H9 (cell line): ENCODE measurements at regions not wholly inside any gene's neighbourhood (a gene's known extent, or its start where the extent isn't known, plus 50 kb on each side); places are given as distances from the start of the nearest gene placed in this dataset.

Experiments used
- DNase-seq: peaks from one replicate; pipeline ENCODE4 v3.0.0-alpha.2; 2017
- H2AFZ ChIP-seq: one replicate; pipeline ENCODE4 v1.6.1; 2013; ENCODE audit warnings: mild to moderate bottlenecking, low read length, control low read depth, moderate library complexity
- H2AK5ac ChIP-seq: 2 replicates; pipeline ENCODE4 v1.6.1; 2013; ENCODE audit warnings: low read length, control low read depth, mixed read lengths; ENCODE audit not compliant: insufficient read length
- H2BK120ac ChIP-seq: one replicate; pipeline ENCODE4 v1.6.1; 2013; ENCODE audit warnings: low read depth, mild to moderate bottlenecking, low read length, control low read depth, inconsistent platforms; ENCODE audit not compliant: poor library complexity, severe bottlenecking
- H2BK12ac ChIP-seq: 2 replicates; pipeline ENCODE4 v1.6.1; 2013; ENCODE audit warnings: low read length, control low read depth, mixed read lengths, low read depth; ENCODE audit not compliant: insufficient read length
- H2BK15ac ChIP-seq: 2 replicates; pipeline ENCODE4 v1.6.1; 2013; ENCODE audit warnings: low read depth, low read length, control low read depth
- H2BK20ac ChIP-seq: one replicate; pipeline ENCODE4 v1.6.1; 2013; ENCODE audit warnings: low read depth, mild to moderate bottlenecking, low read length, control low read depth, inconsistent platforms; ENCODE audit not compliant: poor library complexity, severe bottlenecking
- H2BK5ac ChIP-seq: 2 replicates; pipeline ENCODE4 v1.6.1; 2013; ENCODE audit warnings: low read length, control low read depth, mixed read lengths; ENCODE audit not compliant: insufficient read length
- H3K14ac ChIP-seq: 2 replicates; pipeline ENCODE4 v1.6.1; 2013; ENCODE audit warnings: low read length, control low read depth; ENCODE audit not compliant: insufficient read depth
- H3K18ac ChIP-seq: 2 replicates; pipeline ENCODE4 v1.6.1; 2013; ENCODE audit warnings: low read depth, mild to moderate bottlenecking, mixed read lengths, low read length, control low read depth; ENCODE audit not compliant: insufficient read length
- H3K23ac ChIP-seq: 2 replicates; pipeline ENCODE4 v1.6.1; 2013; ENCODE audit warnings: low read length, control low read depth, mixed read lengths, low read depth; ENCODE audit not compliant: insufficient read length
- H3K23me2 ChIP-seq: 2 replicates; pipeline ENCODE4 v1.6.1; 2013; ENCODE audit warnings: low read depth, mild to moderate bottlenecking, mixed read lengths, low read length, control low read depth; ENCODE audit not compliant: insufficient read length, poor library complexity, severe bottlenecking
- H3K27ac ChIP-seq: 2 replicates; pipeline ENCODE4 v1.5.1; 2013; ENCODE audit warnings: low read length, control low read depth, mixed read lengths, low read depth; ENCODE audit not compliant: insufficient read length
- H3K27me3 ChIP-seq: 2 replicates; pipeline ENCODE4 v1.6.1; 2013; ENCODE audit warnings: low read length, control low read depth, inconsistent platforms; ENCODE audit not compliant: insufficient read depth
- H3K4ac ChIP-seq: 2 replicates; pipeline ENCODE4 v1.6.1; 2013; ENCODE audit warnings: low read depth, mild to moderate bottlenecking, control low read depth, inconsistent platforms, low read length, moderate library complexity
- H3K4me1 ChIP-seq: 2 replicates; pipeline ENCODE4 v1.6.1; 2013; ENCODE audit warnings: low read length, control low read depth, inconsistent platforms; ENCODE audit not compliant: insufficient read depth
- H3K4me2 ChIP-seq: 2 replicates; pipeline ENCODE4 v1.6.1; 2013; ENCODE audit warnings: low read length, control low read depth, mixed read lengths; ENCODE audit not compliant: insufficient read length, insufficient read depth
- H3K56ac ChIP-seq: 2 replicates; pipeline ENCODE4 v1.6.1; 2013; ENCODE audit warnings: low read depth, mild to moderate bottlenecking, mixed read lengths, low read length, control low read depth; ENCODE audit not compliant: insufficient read length
- H3K79me1 ChIP-seq: 2 replicates; pipeline ENCODE4 v1.6.1; 2013; ENCODE audit warnings: low read depth, mild to moderate bottlenecking, moderate library complexity, low read length, control low read depth, inconsistent platforms; ENCODE audit not compliant: insufficient read depth, poor library complexity, severe bottlenecking
- H3K79me2 ChIP-seq: 2 replicates; pipeline ENCODE4 v1.6.1; 2013; ENCODE audit warnings: low read length, control low read depth, inconsistent platforms; ENCODE audit not compliant: insufficient read depth
- H3K9ac ChIP-seq: 2 replicates; pipeline ENCODE4 v1.6.1; 2013; ENCODE audit warnings: low read length, control low read depth, mixed read lengths; ENCODE audit not compliant: insufficient read length; ENCODE audit errors: extremely low read depth
- H3K9me3 ChIP-seq: one replicate; pipeline ENCODE4 v1.6.1; 2013; ENCODE audit warnings: low read depth, low read length, inconsistent platforms; ENCODE audit not compliant: control insufficient read depth
- H3T11ph ChIP-seq: one replicate; pipeline ENCODE4 v1.6.1; 2013; ENCODE audit warnings: mild to moderate bottlenecking, low read length, control low read depth, inconsistent platforms
- H4K20me1 ChIP-seq: one replicate; pipeline ENCODE4 v1.6.1; 2013; ENCODE audit not compliant: control insufficient read depth, insufficient read length, insufficient read depth
- H4K5ac ChIP-seq: 2 replicates; pipeline ENCODE4 v1.6.1; 2013; ENCODE audit warnings: low read depth, mild to moderate bottlenecking, mixed read lengths, low read length, control low read depth; ENCODE audit not compliant: insufficient read length
- H4K8ac ChIP-seq: replicated peaks from 2 replicates; pipeline ENCODE4 v1.6.1; 2013; ENCODE audit warnings: low read length, control low read depth, mixed read lengths, low read depth; ENCODE audit not compliant: insufficient read length
- H4K91ac ChIP-seq: 2 replicates; pipeline ENCODE4 v1.6.1; 2013; ENCODE audit warnings: low read depth, mild to moderate bottlenecking, moderate library complexity, mixed read lengths, low read length, control low read depth; ENCODE audit not compliant: insufficient read length
- H3K27ac Mint-ChIP-seq, 3 experiments: 2 replicates in 2 of 3; 3 replicates in 1 of 3; pipeline ENCODE4 v1.8.0; 2020 to 2021; ENCODE audit warnings: mixed read lengths in 3 of 3, mild to moderate bottlenecking in 1 of 3, moderate library complexity in 1 of 3
- H3K27me3 Mint-ChIP-seq: 2 replicates; pipeline ENCODE4 v1.8.0; 2021; ENCODE audit warnings: low read depth, mild to moderate bottlenecking, moderate library complexity, mixed read lengths
- H3K36me3 Mint-ChIP-seq, 3 experiments: 2 replicates in 2 of 3; 3 replicates in 1 of 3; pipeline ENCODE4 v1.8.0; 2020 to 2021; ENCODE audit warnings: low read depth in 3 of 3, mixed read lengths in 3 of 3; ENCODE audit not compliant: insufficient read depth in 1 of 3
- H3K4me1 Mint-ChIP-seq, 2 experiments: 2 replicates each; pipeline ENCODE4 v1.8.0; 2020; ENCODE audit warnings: mixed read lengths in 2 of 2
- H3K4me3 Mint-ChIP-seq, 2 experiments: 2 replicates in 1 of 2; 3 replicates in 1 of 2; pipeline ENCODE4 v1.8.0; 2020 to 2021; ENCODE audit warnings: mild to moderate bottlenecking in 2 of 2, mixed read lengths in 2 of 2, moderate library complexity in 1 of 2
- H3K9me3 Mint-ChIP-seq, 2 experiments: 2 replicates in 1 of 2; 3 replicates in 1 of 2; pipeline ENCODE4 v1.8.0; 2020; ENCODE audit warnings: mild to moderate bottlenecking in 2 of 2, mixed read lengths in 2 of 2, moderate library complexity in 1 of 2
- WGBS: extraction: QIAGEN DNeasy Blood & Tissue Kit; methylation state at CpG from one replicate; pipeline ENCODE4 v1.1.7; 2013; ENCODE audit warnings: missing lambda C conversion rate, low lambda C conversion rate, mixed read lengths; ENCODE audit not compliant: insufficient read length; ENCODE audit errors: extremely low coverage; 5-methylcytosine and 5-hydroxymethylcytosine counted together
- TF ChIP-seq, protein P1 (sequence below): fragments of 200-600 bp; sonication (generic); conservative IDR thresholded peaks from 3 replicates; pipeline ENCODE4 v1.8.0; 2021; ENCODE audit warnings: antibody characterized with exemption, mild to moderate bottlenecking

GRCh38 chr18:38972571-38972970 is 1407.0 kb upstream of the CELF4 start:
- no peak overlapping the region for H3K56ac ChIP-seq
- H3K4me2 ChIP-seq, result no peak overlapping the region
- Mint-ChIP-seq H3K4me1 (peaks cover 0 to 4% of the 10 kb centered on the region in 2 experiments; a peak in 1 of 4 replicates), H3K4me3 (no peak overlapping the region), H3K36me3 (no peaks in the 10 kb centered on the region), H3K27ac (no peak overlapping the region), H3K9me3 (no peaks in the 10 kb centered on the region), H3K27me3 (no peaks in the 10 kb centered on the region)
- no peaks in the 10 kb centered on the region for H3K4me1 ChIP-seq
- no peak overlapping the region for H3T11ph ChIP-seq
- no peak overlapping the region for H3K4ac ChIP-seq
- no peaks in the 10 kb centered on the region for H3K79me2 ChIP-seq
- no peaks in the 10 kb centered on the region for H4K20me1 ChIP-seq
- no peak overlapping the region for H2BK12ac ChIP-seq
- no peak overlapping the region for H2AK5ac ChIP-seq
- no peak overlapping the region for H2BK5ac ChIP-seq
- H3K9ac ChIP-seq, result no peak overlapping the region
- H2BK15ac ChIP-seq, result no peak overlapping the region
- H3K27me3 ChIP-seq, result no peaks in the 10 kb centered on the region
- no peaks in the 10 kb centered on the region for H3K79me1 ChIP-seq
- WGBS, result no CpG with 5 or more reads among the region's 1 CpG
- no peak overlapping the region for H3K27ac ChIP-seq
- H4K5ac ChIP-seq, result no peak overlapping the region
- no peak overlapping the region for H2AFZ ChIP-seq
- no peak overlapping the region for H4K91ac ChIP-seq
- no peak overlapping the region for H3K23ac ChIP-seq
- no peak overlapping the region for H2BK20ac ChIP-seq
- no peak overlapping the region for H2BK120ac ChIP-seq
- H3K9me3 ChIP-seq, result no peaks in the 10 kb centered on the region
- H3K14ac ChIP-seq, result no peak overlapping the region
- TF ChIP-seq, protein P1, sequence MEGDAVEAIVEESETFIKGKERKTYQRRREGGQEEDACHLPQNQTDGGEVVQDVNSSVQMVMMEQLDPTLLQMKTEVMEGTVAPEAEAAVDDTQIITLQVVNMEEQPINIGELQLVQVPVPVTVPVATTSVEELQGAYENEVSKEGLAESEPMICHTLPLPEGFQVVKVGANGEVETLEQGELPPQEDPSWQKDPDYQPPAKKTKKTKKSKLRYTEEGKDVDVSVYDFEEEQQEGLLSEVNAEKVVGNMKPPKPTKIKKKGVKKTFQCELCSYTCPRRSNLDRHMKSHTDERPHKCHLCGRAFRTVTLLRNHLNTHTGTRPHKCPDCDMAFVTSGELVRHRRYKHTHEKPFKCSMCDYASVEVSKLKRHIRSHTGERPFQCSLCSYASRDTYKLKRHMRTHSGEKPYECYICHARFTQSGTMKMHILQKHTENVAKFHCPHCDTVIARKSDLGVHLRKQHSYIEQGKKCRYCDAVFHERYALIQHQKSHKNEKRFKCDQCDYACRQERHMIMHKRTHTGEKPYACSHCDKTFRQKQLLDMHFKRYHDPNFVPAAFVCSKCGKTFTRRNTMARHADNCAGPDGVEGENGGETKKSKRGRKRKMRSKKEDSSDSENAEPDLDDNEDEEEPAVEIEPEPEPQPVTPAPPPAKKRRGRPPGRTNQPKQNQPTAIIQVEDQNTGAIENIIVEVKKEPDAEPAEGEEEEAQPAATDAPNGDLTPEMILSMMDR, result no peak
- H3K18ac ChIP-seq, result no peak overlapping the region
- no peak for DNase-seq
- H4K8ac ChIP-seq, result no peak overlapping the region
- no peaks in the 10 kb centered on the region for H3K23me2 ChIP-seq
